ENCODE measurements at regions not wholly inside any gene's neighbourhood (a gene's known extent, or its start where the extent isn't known, plus 50 kb on each side); places are given as distances from the start of the nearest gene placed in this dataset.

DNA sequence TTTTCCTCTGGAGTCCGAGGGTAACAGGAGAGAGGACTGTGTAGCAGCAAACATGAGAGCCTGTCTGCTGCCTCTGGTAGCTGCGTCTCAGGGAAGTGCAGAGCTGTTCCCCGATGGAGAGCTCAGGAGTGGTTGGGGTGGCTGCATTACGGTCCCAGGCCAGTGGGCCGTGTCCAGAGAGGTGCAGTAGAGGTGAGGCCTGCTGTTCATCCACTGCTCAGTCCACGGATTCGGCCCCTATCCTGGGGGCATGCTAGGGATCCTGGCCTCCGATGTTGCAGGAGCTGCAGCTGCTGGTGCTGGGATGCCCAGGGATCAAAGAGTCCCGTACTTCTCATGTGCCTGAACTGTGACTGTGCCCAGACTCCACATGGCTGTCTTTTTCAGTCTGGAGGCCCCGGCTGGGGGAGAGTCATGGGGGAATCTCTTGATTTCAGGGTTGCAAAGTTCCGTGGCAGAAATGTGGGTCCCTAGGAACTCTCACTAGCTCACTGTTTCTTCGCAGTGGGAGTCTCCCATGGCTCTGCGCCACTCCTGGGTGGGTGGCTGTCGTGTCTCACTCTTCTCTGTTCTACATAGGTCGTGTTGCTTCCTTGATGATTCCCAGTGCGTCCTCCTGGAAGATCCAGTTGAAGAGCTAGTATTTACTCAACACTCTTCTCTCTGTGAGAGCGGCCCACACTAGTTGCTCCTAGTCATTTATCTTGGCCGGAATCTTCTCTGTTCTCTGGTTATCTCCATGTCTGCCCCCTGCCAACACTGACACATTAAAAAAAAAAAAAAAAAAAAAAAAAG is 109.5 kb upstream of the CENPE start:
- Histone ChIP-seq H3K4me3 (ENCODE audit: control insufficient read depth in 2 of 3, extremely low read depth in 1 of 3, insufficient read depth in 2 of 3, low read depth in 1 of 3, low read length in 3 of 3) (no peak overlapping the region), H4K20me1 (ENCODE audit: control insufficient read depth, extremely low read depth, insufficient read depth, low read length) (no peaks in the 10 kb centered on the region), H3K27ac (ENCODE audit: control insufficient read depth, insufficient read depth, low read length) (no peak overlapping the region), H3K27me3 (ENCODE audit: control insufficient read depth, extremely low read depth, insufficient read depth, low read length) (no peaks in the 10 kb centered on the region), H3K9ac (ENCODE audit: control insufficient read depth, extremely low read depth, insufficient read depth, low read length) (no peak overlapping the region), H3K79me2 (ENCODE audit: control insufficient read depth, insufficient read depth, low read length) (no peaks in the 10 kb centered on the region), H3K36me3 (ENCODE audit: control insufficient read depth in 2 of 2, extremely low read depth in 1 of 2, insufficient read depth in 2 of 2, low read length in 2 of 2) (no peaks in the 10 kb centered on the region), H3K4me1 (ENCODE audit: control insufficient read depth, extremely low read depth, insufficient read depth, low read length) (peaks cover 2% of the 10 kb centered on the region), H2AFZ (ENCODE audit: control insufficient read depth, low read length) (no peak overlapping the region), H3K9me3 (ENCODE audit: control insufficient read depth, low read depth, low read length) (no peaks in the 10 kb centered on the region), H3K9me1 (ENCODE audit: control insufficient read depth, extremely low read depth, insufficient read depth, low read length) (no peaks in the 10 kb centered on the region), H3K4me2 (ENCODE audit: control insufficient read depth, extremely low read depth, insufficient read depth, low read depth, low read length) (no peak overlapping the region)
- TF ChIP-seq EZH2 (IDR thresholded peaks at IDR 0.05; ENCODE audit: low read length) = no peak
- TF ChIP-seq, protein P1, sequence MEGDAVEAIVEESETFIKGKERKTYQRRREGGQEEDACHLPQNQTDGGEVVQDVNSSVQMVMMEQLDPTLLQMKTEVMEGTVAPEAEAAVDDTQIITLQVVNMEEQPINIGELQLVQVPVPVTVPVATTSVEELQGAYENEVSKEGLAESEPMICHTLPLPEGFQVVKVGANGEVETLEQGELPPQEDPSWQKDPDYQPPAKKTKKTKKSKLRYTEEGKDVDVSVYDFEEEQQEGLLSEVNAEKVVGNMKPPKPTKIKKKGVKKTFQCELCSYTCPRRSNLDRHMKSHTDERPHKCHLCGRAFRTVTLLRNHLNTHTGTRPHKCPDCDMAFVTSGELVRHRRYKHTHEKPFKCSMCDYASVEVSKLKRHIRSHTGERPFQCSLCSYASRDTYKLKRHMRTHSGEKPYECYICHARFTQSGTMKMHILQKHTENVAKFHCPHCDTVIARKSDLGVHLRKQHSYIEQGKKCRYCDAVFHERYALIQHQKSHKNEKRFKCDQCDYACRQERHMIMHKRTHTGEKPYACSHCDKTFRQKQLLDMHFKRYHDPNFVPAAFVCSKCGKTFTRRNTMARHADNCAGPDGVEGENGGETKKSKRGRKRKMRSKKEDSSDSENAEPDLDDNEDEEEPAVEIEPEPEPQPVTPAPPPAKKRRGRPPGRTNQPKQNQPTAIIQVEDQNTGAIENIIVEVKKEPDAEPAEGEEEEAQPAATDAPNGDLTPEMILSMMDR (optimal IDR thresholded peaks at IDR 0.05 in 1 of 3, IDR thresholded peaks at IDR 0.05 in 1 of 3, conservative IDR thresholded peaks at IDR 0.05 in 1 of 3; ENCODE audit: extremely low read depth in 1 of 3, insufficient read depth in 2 of 3, low read length in 3 of 3) = no peak
- FAIRE-seq = no peak
- dilution Hi-C loops (cut with MboI; ENCODE audit: extremely low pct_ligation_motif_present, low sequenced_read_pairs) = no loop called here
- no peak for DNase-seq (ENCODE audit: low read depth, low spot score)

DNA sequence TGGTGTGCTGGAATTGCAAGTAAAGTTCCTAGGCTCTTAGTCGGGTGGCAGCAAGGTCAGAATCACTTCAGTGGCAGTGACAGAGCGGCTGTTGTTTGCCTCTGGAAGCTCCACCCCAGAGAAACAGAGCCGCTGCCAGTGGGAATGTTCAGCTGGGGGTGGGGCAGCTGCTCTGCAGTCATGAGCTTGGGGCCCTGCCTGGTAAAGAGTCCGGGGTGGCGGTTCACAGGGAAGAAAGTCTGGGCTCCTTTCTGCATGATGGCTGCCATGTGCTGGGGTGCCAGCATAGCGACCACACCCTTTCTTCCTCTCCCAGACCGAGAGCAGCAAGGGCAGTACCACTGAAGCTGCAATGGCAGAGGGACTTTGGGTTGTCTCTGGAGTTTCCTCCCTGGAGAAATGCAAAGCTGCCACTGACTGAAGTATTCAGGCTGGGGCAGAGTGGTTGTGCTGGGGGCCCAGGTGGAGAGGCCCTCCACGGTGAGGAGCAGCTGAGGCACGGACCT is 108.8 kb upstream of the CENPE start:
- H3K9me1 ChIP-seq (ENCODE audit: control insufficient read depth, extremely low read depth, insufficient read depth, low read length) = no peaks in the 10 kb centered on the region
- H3K4me1 ChIP-seq (ENCODE audit: control insufficient read depth, extremely low read depth, insufficient read depth, low read length) = peaks cover 2% of the 10 kb centered on the region
- TF ChIP-seq, protein P1 (optimal IDR thresholded peaks at IDR 0.05 in 1 of 3, IDR thresholded peaks at IDR 0.05 in 1 of 3, conservative IDR thresholded peaks at IDR 0.05 in 1 of 3; ENCODE audit: extremely low read depth in 1 of 3, insufficient read depth in 2 of 3, low read length in 3 of 3) = no peak
- no peak for TF ChIP-seq EZH2 (IDR thresholded peaks at IDR 0.05; ENCODE audit: low read length)
- dilution Hi-C loops (cut with MboI; ENCODE audit: extremely low pct_ligation_motif_present, low sequenced_read_pairs) = no loop called here
- FAIRE-seq = no peak
- H4K20me1 ChIP-seq (ENCODE audit: control insufficient read depth, extremely low read depth, insufficient read depth, low read length) = no peaks in the 10 kb centered on the region
- no peak overlapping the region for H3K27ac ChIP-seq (ENCODE audit: control insufficient read depth, insufficient read depth, low read length)
- H3K36me3 ChIP-seq (ENCODE audit: control insufficient read depth in 2 of 2, extremely low read depth in 1 of 2, insufficient read depth in 2 of 2, low read length in 2 of 2) = no peaks in the 10 kb centered on the region
- H3K4me3 ChIP-seq (ENCODE audit: control insufficient read depth in 2 of 3, extremely low read depth in 1 of 3, insufficient read depth in 2 of 3, low read depth in 1 of 3, low read length in 3 of 3) = no peak overlapping the region
- DNase-seq (ENCODE audit: low read depth, low spot score) = no peak
- no peak overlapping the region for H3K9ac ChIP-seq (ENCODE audit: control insufficient read depth, extremely low read depth, insufficient read depth, low read length)
- no peak overlapping the region for H2AFZ ChIP-seq (ENCODE audit: control insufficient read depth, low read length)
- H3K27me3 ChIP-seq (ENCODE audit: control insufficient read depth, extremely low read depth, insufficient read depth, low read length) = no peaks in the 10 kb centered on the region
- no peaks in the 10 kb centered on the region for H3K9me3 ChIP-seq (ENCODE audit: control insufficient read depth, low read depth, low read length)
- no peaks in the 10 kb centered on the region for H3K79me2 ChIP-seq (ENCODE audit: control insufficient read depth, insufficient read depth, low read length)
- H3K4me2 ChIP-seq (ENCODE audit: control insufficient read depth, extremely low read depth, insufficient read depth, low read depth, low read length) = no peak overlapping the region
